OCI-LY3 (cell line): ENCODE measurements at regions not wholly inside any gene's neighbourhood (a gene's known extent, or its start where the extent isn't known, plus 50 kb on each side); places are given as distances from the start of the nearest gene placed in this dataset.
A peak's percentile ranks its signal among the peaks of the same experiment; 100 is the strongest.

Experiments used
- H2AFZ ChIP-seq: fragments of 200-600, 300-600 bp; shearing (Covaris generic); 2 replicates; pipeline ENCODE4 v1.6.0; 2014; ENCODE audit warnings: antibody characterized with exemption, low read depth, low read length
- H3K27ac ChIP-seq: fragments of 200-600, 300-600 bp; sonication (generic); 2 replicates; pipeline ENCODE4 v1.5.1; 2014; ENCODE audit warnings: mild to moderate bottlenecking, low read length, moderate library complexity, mixed read lengths
- H3K27me3 ChIP-seq: fragments of 200-600, 300-600 bp; sonication (generic); 2 replicates; pipeline ENCODE4 v1.6.1; 2014; ENCODE audit warnings: low read depth, low read length, mixed read lengths
- H3K36me3 ChIP-seq: fragments of 200-600, 300-600 bp; sonication (generic); replicated peaks from 2 replicates; pipeline ENCODE3; 2014; ENCODE audit warnings: low read depth, low read length, mixed read lengths
- H3K4me1 ChIP-seq: fragments of 300-600, 200-600 bp; sonication (generic); 2 replicates; pipeline ENCODE4 v1.6.1; 2014; ENCODE audit warnings: low read length, mixed read lengths
- H3K4me2 ChIP-seq: fragments of 200-600, 300-600 bp; sonication (generic); 2 replicates; pipeline ENCODE4 v1.6.1; 2014; ENCODE audit warnings: low read length, mixed read lengths
- H3K4me3 ChIP-seq: fragments of 300-600, 200-600 bp; sonication (generic); 2 replicates; pipeline ENCODE4 v1.5.1; 2014; ENCODE audit warnings: antibody characterized with exemption, mild to moderate bottlenecking, low read length, moderate library complexity
- H3K79me2 ChIP-seq: fragments of 300-600, 200-600 bp; shearing (Covaris generic); 2 replicates; pipeline ENCODE4 v1.6.1; 2014; ENCODE audit warnings: mild to moderate bottlenecking, low read length, mixed read lengths
- H3K9ac ChIP-seq: fragments of 300-600, 200-600 bp; shearing (Covaris generic); 2 replicates; pipeline ENCODE4 v1.6.0; 2014; ENCODE audit warnings: mild to moderate bottlenecking, low read length, moderate library complexity
- H3K9me3 ChIP-seq: fragments of 200-600, 300-600 bp; shearing (Covaris generic); 2 replicates; pipeline ENCODE4 v1.6.1; 2014; ENCODE audit warnings: low read length, mixed read lengths; ENCODE audit not compliant: insufficient read depth
- H4K20me1 ChIP-seq: fragments of 200-600, 300-600 bp; sonication (generic); 2 replicates; pipeline ENCODE4 v1.6.1; 2016; ENCODE audit warnings: low read length, mixed read lengths; ENCODE audit not compliant: insufficient read depth
- EZH2phosphoT487 ChIP-seq: fragments of 200-600 bp; shearing (Covaris generic); IDR thresholded peaks from 2 replicates; pipeline ENCODE4 v1.6.1; 2018; ENCODE audit warnings: antibody characterized with exemption, mixed run types, low read depth
- TF ChIP-seq, protein P1 (sequence below): fragments of 200-600, 300-600 bp; sonication (generic); IDR thresholded peaks from 2 replicates; pipeline ENCODE4 v1.5.1; 2014; ENCODE audit warnings: antibody characterized with exemption, low read length, low read depth

DNA sequence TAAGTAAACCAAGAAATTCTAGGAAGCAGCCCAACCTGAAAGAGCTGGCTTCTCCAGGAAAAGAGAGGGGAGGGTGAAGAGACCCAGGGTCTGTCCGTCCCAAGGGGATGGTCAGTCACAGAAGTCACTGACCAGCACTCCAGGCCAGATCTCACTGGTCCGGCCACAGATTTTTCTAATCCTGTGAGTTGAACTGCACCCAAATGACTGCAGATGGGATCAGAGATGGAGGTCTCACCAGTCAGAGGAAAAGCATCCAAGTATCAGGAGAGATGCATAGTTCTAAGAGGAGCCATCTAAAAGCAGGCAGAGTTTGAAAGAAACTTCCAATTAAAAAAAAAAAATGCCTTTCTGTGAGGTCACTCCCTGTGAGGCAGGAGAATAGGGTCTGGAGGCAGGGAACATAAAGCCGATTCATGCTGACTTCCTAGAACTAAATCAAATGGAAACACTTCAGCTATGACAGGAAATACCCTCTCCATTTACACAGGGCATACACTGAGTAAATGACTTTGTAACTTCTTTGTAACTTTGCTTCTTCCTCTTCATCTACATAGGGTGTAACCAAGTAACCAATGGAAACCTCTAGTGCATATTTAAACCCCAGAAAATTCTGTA, 144.5 kb downstream of the CCDC34 start:
- H3K9me3 ChIP-seq: no peaks in the 10 kb centered on the region
- H3K9ac ChIP-seq: peak overlapping the region; percentile 94
- peak overlapping the region; percentile 91 for H3K4me3 ChIP-seq
- H4K20me1 ChIP-seq: no peaks in the 10 kb centered on the region
- no peak overlapping the region for H2AFZ ChIP-seq
- H3K36me3 ChIP-seq: peaks cover 28% of the 10 kb centered on the region
- TF ChIP-seq, protein P1, sequence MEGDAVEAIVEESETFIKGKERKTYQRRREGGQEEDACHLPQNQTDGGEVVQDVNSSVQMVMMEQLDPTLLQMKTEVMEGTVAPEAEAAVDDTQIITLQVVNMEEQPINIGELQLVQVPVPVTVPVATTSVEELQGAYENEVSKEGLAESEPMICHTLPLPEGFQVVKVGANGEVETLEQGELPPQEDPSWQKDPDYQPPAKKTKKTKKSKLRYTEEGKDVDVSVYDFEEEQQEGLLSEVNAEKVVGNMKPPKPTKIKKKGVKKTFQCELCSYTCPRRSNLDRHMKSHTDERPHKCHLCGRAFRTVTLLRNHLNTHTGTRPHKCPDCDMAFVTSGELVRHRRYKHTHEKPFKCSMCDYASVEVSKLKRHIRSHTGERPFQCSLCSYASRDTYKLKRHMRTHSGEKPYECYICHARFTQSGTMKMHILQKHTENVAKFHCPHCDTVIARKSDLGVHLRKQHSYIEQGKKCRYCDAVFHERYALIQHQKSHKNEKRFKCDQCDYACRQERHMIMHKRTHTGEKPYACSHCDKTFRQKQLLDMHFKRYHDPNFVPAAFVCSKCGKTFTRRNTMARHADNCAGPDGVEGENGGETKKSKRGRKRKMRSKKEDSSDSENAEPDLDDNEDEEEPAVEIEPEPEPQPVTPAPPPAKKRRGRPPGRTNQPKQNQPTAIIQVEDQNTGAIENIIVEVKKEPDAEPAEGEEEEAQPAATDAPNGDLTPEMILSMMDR: no peak
- no peak for TF ChIP-seq EZH2phosphoT487
- no peaks in the 10 kb centered on the region for H3K27me3 ChIP-seq
- H3K4me2 ChIP-seq: peak overlapping the region; percentile 99
- peaks cover 17% of the 10 kb centered on the region for H3K79me2 ChIP-seq
- H3K4me1 ChIP-seq: peaks cover 16% of the 10 kb centered on the region
- peak overlapping the region; percentile 85 for H3K27ac ChIP-seq

DNA sequence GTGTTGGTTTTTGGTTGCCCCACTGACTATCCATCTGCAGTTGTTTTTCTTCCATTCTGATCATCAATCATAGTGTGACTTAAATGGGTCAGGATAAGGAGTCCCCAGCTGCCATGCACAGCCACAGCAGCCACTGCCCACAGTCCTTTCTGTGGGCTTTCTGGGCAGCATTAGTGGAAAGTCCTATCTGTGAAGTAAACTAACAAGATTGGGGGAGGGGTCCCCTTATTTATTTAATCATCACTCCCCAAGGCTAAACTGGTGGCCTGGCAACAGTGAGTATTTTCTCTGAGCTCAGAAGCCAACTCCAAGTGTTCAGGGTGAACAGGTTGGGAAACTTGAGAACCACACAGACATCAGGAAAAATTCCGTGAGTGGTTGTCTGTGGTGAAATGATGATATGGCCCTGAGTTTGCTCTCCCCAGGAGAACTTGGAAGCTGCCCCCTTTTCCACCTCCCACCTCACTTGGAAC, 145.0 kb downstream of the CCDC34 start:
- TF ChIP-seq EZH2phosphoT487: no peak
- TF ChIP-seq, protein P1: no peak
- peaks cover 22% of the 10 kb centered on the region for H3K4me1 ChIP-seq
- H3K36me3 ChIP-seq: peaks cover 32% of the 10 kb centered on the region
- H4K20me1 ChIP-seq: no peaks in the 10 kb centered on the region
- no peaks in the 10 kb centered on the region for H3K9me3 ChIP-seq
- peak overlapping the region; percentile 91; the same call in 1 of the 2 replicates for H3K4me3 ChIP-seq
- no peak overlapping the region for H3K9ac ChIP-seq
- no peak overlapping the region for H3K27ac ChIP-seq
- peaks cover 17% of the 10 kb centered on the region for H3K79me2 ChIP-seq
- H3K27me3 ChIP-seq: no peaks in the 10 kb centered on the region
- no peak overlapping the region for H2AFZ ChIP-seq
- H3K4me2 ChIP-seq: peak overlapping the region; percentile 99; the same call in 1 of the 2 replicates

DNA sequence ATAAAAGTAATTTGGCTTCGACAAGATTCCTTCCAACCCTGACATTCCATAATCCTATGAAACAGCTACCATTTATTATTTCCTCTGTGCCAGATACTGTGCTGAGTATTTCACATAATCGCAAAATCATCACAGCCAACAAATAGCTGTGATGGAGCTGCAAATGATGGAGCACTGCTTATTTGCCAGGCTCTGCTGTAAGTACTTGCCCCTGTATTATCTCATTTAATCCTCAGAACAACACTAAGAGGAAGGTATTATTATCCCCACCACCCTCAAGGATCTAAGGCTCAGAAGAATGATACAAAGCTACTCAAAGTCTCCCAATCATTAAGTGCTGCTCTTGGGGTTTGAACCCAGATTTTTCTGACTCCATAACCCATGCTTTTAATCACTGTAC, 145.5 kb downstream of the CCDC34 start:
- H3K27me3 ChIP-seq: no peaks in the 10 kb centered on the region
- H4K20me1 ChIP-seq: no peaks in the 10 kb centered on the region
- no peak overlapping the region for H3K27ac ChIP-seq
- peaks cover 37% of the 10 kb centered on the region for H3K36me3 ChIP-seq
- H2AFZ ChIP-seq: no peak overlapping the region
- no peak overlapping the region for H3K9ac ChIP-seq
- no peaks in the 10 kb centered on the region for H3K9me3 ChIP-seq
- H3K4me3 ChIP-seq: no peak overlapping the region
- H3K4me2 ChIP-seq: no peak overlapping the region
- TF ChIP-seq EZH2phosphoT487: no peak
- TF ChIP-seq, protein P1: no peak
- H3K79me2 ChIP-seq: peaks cover 17% of the 10 kb centered on the region
- H3K4me1 ChIP-seq: peaks cover 26% of the 10 kb centered on the region

DNA sequence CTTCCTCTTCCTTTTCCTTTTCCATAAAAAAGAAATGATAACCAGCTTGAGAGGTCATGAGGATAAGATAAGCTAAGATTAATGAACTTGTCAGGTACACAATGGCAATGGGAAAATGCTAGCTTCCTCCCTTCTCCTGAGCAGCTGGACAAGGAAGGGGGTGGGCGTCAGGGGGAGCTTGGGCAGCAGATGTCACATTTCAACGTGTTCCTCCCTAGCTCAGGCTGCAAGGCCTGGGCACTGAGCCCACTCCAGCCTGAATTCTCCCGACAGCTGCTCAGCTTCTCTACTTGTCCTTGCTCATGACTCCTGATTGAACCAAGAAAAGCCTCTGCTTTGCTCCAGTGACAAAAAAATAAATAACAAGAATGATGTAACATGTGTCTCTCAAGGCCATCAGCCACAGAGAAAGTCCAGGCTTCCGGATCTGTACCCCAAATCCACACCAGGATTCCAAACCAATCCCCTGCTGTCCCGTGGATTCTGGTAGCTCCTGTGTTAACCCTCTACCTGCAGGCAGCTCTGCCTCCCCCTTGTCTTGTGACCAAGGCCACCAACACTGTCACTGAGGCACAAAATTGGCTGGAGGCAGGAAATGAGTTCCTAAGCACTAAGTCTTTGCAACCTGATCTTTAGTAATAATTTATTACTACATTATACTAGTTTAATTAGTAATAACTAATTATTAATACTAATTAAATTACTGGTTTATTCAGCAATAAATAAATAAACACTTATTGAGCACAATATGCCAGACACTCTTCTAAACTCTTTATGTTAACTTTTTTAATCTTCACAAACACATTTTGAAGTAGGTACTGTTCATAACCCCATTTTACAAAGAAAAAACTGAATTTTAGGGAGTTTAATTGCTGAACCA, 146.5 kb downstream of the CCDC34 start:
- no peak overlapping the region for H3K27ac ChIP-seq
- H3K27me3 ChIP-seq: no peaks in the 10 kb centered on the region
- no peak overlapping the region for H3K9ac ChIP-seq
- no peak overlapping the region for H3K4me3 ChIP-seq
- H4K20me1 ChIP-seq: no peaks in the 10 kb centered on the region
- H3K79me2 ChIP-seq: peaks cover 17% of the 10 kb centered on the region
- peaks cover 47% of the 10 kb centered on the region for H3K36me3 ChIP-seq
- no peak overlapping the region for H2AFZ ChIP-seq
- peaks cover 29% of the 10 kb centered on the region for H3K4me1 ChIP-seq
- TF ChIP-seq EZH2phosphoT487: no peak
- TF ChIP-seq, protein P1: no peak
- no peaks in the 10 kb centered on the region for H3K9me3 ChIP-seq
- no peak overlapping the region for H3K4me2 ChIP-seq
